ENCODE measurements at regions not wholly inside any gene's neighbourhood (a gene's known extent, or its start where the extent isn't known, plus 50 kb on each side); places are given as distances from the start of the nearest gene placed in this dataset.
"Not testable (repeated sequence)": the region's sequence is repeated elsewhere in the genome, so short reads cannot be mapped to it uniquely, and the experiment has no call there.

- no peak for DNase-seq
Measured at GRCh38 chr14:71165121-71166031, 258.1 kb downstream of the PCNX1 start.

DNA sequence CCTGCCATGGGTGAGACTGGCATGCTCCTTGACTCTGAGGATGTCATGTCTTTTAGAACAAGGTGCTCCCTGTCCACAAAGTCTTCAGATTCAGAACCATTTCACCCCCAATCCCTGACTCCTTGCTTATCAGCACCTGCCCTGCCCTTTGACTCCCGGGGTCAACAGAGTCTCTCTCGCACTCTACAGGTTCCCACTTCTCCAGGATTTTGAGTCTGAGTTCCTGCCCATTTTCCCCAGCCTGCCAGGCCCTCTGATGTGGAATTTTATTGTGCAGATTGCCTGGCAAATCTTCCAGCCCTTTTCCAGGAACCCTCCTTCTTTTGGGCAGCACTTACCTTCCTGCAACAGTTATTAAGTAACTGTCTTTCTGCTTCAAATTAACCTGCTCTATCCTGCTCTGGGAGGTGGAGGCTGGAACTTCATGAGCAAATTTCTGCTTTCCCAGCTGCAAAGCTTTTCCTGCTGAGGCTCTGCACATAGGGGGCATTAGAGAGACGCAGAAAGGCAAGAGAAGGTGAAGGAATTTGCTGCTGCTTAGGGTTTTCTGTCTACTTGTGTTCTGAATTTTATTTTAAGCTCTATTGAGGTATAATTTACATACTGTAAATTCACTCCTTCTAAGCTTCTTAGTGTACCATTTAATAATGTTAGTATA, 259.1 kb downstream of the PCNX1 start:
- DNase-seq = peak; percentile 41

DNA sequence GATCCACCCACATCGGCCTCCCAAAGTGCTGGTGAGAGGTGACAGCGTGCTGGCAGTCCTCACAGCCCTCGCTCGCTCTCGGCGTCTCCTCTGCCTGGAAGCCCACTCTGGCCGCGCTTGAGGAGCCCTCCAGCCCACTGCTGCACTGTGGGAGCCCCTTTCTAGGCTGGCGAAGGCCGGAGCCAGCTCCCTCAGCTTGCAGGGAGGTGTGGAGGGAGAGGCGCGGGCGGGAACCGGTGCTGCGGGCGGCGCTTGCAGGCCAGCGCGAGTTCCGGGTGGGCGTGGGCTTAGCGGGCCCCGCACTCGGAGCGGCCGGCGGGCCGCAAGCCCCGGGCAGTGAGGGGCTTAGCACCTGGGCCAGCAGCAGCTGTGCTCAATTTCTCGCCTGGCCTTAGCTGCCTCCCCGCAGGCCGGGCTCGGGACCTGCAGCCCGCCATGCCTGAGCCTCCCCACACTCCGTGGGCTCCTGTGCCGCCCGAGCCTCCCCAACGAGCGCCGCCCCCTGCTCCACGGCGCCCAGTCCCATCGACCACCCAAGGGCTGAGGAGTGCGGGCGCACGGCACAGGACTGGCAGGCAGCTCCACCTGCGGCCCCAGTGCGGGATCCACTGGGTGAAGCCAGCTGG, 260.2 kb downstream of the PCNX1 start:
- not testable (repeated sequence) for DNase-seq

GRCh38 chr14:71168161-71168560, 260.9 kb downstream of the PCNX1 start:
- peak; percentile 36 for DNase-seq

DNA sequence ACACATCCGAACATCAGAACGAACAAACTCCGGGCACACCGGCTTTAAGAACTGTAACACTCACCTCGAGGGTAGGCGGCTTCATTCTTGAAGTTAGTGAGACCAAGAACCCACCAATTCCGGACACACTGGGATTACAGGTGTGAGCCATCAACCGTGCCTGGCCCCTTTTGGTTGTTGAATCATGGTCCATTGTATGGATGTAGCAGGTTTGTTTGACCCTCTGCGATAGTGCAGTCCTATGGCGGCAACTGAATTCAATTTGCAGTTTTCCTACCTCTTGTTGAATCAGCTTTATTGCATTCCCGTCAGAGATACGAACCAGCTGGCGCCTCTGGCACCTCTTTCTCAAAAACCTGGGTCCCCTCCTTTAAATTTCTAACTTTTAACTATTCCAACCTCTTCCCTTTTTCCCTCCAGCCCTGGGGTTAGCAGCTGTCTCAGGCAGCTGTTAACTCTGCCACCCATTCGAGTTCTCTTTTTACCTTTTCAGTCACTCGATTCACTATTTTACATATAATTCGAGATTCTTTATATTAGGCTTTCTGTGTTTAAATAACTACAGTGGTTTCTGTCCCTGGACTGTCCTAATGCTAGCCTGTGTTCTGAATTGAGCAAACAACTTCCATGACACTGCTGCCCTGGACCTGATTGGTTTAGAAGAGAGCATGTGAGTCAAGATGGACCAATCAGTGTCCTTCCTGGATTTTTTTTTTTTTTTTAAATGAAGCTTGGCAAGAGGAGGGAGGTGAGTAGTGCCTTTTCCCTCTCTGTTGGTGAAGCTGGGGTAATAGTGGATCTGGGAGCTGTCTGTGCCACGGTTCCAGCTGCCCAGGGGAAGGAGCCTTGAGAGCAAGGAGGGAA, 261.5 kb downstream of the PCNX1 start:
- DNase-seq = peak; percentile 6

DNA sequence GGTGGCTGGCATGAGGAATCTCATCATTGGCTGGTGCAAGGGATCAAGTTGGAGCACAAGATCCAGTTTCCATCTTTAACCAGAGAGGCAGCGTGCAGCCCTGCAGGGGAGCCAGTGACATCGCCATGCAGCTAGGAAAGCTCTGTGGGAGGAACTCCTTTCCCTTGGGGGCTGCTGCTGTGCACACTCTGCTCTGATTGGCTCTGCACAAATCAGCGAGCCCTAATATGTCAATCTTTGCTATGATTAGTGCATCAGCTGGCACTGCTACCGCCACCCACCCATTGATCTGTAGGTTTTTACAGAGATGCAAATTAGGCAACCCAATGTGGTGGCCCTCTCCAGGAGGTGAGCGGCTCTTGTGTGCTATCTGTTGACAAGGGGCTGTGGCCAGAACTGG, 262.6 kb downstream of the PCNX1 start:
- DNase-seq = no peak

DNA sequence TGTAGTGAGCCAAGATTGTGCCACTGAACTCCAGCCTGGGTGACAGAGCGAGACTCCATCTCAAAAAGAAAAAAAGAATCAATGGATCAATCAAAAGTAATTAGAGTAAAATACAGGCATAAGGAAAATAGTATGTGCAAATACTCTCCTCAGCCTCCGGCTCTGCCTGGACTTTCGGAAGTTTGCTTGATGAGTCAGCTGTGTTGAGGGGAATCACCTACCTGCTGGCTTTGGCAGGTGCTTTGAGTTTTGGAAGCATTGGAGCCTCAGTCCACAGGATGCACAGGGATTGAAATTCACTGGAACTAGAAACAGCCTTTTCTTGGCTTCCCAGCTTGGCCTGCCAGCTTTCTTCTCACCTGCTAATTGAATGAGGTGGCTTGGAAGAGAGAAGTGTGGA, 268.2 kb downstream of the PCNX1 start:
- no peak for DNase-seq

GRCh38 chr14:71179066-71179465, 271.8 kb downstream of the PCNX1 start:
- no peak for DNase-seq

DNA sequence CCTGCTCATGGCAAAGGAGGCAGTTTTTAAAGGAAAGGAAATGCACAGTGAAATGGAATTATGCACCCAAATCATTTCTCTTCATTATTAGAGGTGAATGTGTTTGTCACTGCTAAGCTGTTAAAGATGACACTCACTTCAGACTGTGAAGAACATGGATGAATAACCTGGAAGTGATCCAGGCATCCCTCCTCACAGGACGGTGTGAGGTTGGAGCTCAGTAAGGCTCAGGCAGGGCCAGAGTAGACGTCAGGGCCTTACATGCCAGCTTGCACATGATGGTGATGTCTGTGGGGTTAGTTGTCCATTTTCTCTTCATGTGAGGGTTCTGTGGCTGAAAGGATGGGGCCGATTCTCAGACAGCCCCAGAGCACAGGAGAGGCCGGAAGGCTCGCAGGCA, 273.1 kb downstream of the PCNX1 start:
- DNase-seq = no peak

- DNase-seq = no peak
Measured at GRCh38 chr14:71181215-71182003, 274.1 kb downstream of the PCNX1 start.

- DNase-seq = no peak
Measured at GRCh38 chr14:71183876-71184689, 276.8 kb downstream of the PCNX1 start.

GRCh38 chr14:71185637-71186036, 278.4 kb downstream of the PCNX1 start:
- DNase-seq = no peak

GRCh38 chr14:71187633-71188356, 280.5 kb downstream of the PCNX1 start:
- no peak for DNase-seq

DNA sequence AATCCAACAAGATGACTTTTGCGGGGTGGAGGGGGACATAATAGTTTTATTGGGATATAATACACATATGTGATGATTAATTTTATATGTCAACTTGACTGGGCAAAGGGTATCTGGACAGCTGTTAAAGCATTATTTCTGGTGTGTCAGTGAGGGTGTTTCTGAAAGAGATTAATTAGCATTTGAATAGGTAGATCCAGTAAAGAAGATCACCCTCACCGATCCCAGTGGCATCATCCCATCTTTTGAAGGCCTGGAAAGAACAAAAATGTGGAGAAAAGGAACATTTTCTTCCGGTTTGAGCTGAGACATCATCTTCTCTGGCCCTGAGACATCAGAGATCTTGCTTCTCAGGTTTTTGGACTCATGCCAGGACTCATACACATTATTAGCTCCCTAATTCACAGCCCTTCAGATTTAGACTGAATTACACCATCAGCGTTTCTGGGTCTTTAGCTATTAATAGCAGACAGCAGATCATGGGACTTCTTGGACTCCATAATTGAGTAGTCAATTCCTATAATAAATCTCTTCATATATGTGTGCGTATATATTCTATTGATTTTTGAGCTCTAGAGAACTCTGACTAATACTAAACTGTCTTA, 283.6 kb downstream of the PCNX1 start:
- DNase-seq = no peak

GRCh38 chr14:71193663-71194062, 286.4 kb downstream of the PCNX1 start:
- no peak for DNase-seq

- DNase-seq = no peak
Measured at GRCh38 chr14:71194251-71194650, 287.0 kb downstream of the PCNX1 start.

DNA sequence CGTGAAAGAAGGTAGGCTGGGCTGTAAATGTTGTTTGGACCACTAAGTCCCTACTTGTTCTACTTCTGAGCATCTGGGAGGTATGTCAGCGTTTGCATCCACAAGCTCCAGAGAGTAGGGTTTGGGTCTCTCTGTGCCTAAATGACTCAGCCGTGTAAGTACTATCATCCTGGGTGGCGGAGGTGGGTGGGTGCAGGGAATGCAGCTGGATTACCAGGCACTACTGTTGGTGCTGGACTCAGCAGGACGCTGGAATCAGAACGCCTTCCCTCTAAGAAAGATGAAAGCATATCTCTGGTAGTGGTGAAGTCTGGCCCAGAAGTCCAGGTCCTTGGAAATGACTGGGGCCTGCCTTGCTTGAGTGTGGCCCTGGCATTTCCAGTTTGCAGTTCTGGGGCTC, 289.7 kb downstream of the PCNX1 start:
- DNase-seq = no peak

DNA sequence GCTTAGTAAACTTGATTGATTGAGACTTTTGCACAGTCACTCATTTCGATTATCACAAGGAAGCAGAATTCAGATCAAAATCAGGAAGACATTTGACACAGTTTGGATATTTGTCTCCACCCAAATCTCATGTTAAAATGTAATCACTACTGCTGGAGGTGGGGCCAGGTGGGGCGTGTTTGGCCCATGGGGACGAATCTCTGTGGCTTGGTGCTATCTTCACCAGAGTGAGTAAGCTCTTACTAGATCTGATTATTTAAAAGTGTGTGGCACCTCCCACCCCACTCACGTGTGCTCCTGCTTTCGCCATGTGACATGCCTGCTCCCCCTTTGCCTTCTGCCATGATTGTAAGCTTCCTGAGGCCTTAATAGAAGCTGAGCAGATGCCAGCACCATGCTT, 291.4 kb downstream of the PCNX1 start:
- DNase-seq = peak; percentile 2

DNA sequence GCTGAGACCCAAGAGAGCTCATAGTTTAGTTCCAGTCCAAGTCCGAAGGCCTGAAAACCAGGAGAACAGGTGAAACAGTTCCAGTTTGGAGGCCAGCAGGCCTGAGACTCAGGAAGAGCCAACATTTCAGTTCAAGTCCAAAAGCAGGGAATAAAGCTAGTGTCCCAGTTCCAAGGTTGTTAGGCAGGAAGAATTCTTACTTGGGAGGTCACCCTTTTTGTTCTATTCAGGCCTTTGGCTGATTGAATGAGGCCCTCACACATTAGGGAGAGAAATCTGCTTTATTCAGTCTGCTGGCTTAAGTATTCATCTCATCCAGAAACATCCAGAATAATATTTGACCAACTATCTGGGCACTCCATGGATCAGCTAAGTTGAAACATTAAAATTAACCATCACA, 294.6 kb downstream of the PCNX1 start:
- no peak for DNase-seq

DNA sequence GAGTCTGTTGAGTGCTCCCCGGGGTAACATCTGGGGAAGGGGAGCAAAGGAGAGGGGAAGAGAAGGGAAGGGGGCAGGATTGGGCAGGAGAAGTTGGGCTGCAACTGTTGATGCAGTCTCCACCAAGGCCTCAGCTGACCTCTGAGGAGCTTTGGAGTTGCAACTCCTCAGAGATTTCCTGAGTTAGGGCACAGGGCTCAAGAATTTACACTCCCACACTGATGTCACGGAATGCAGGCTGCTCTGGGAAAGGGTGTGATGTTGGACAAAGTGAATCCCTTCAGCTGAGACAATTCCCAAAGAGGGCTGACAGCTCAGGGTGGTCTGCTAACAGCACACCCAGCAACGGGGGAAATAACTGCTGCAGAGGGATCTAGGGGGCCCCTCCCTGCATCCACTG, 295.6 kb downstream of the PCNX1 start:
- no peak for DNase-seq

Measured in hematopoietic multipotent progenitor cell treated with erythropoietin and hydrocortisone succinate and interleukin-3 and kit ligand, for 8 days (in vitro differentiated cells).